GM19328 (cell line): ENCODE measurements at regions not wholly inside any gene's neighbourhood (a gene's known extent, or its start where the extent isn't known, plus 50 kb on each side); places are given as distances from the start of the nearest gene placed in this dataset.
"Not testable (repeated sequence)": the region's sequence is repeated elsewhere in the genome, so short reads cannot be mapped to it uniquely, and the experiment has no call there.

Experiments
- ATAC-seq: cut with Tn5 transposase; IDR thresholded peaks from one replicate; pipeline ENCODE4 v1.9.1; 2021; ENCODE audit warnings: mild to moderate bottlenecking, moderate library complexity; ENCODE audit not compliant: unreplicated experiment

GRCh38 chr5:23451156-23451555 is 56.3 kb upstream of the PRDM9 start:
- no peak for ATAC-seq

- no peak for ATAC-seq
These were observed 57.2 kb upstream of the PRDM9 start for GRCh38 chr5:23450187-23450586.

GRCh38 chr5:23448627-23449026 is 58.8 kb upstream of the PRDM9 start:
- no peak for ATAC-seq

GRCh38 chr5:23446424-23446823 is 61.0 kb upstream of the PRDM9 start:
- ATAC-seq, result no peak

GRCh38 chr5:23445573-23445972 is 61.8 kb upstream of the PRDM9 start:
- ATAC-seq, result no peak

- ATAC-seq, result no peak
These were observed 66.7 kb upstream of the PRDM9 start for GRCh38 chr5:23440703-23441102.

GRCh38 chr5:23437011-23437410 is 70.4 kb upstream of the PRDM9 start:
- no peak for ATAC-seq

GRCh38 chr5:23433534-23434315 is 73.7 kb upstream of the PRDM9 start:
- no peak for ATAC-seq

- no peak for ATAC-seq
These were observed 78.7 kb upstream of the PRDM9 start for GRCh38 chr5:23428705-23429104.

- ATAC-seq, result not testable (repeated sequence)
These were observed 87.2 kb upstream of the PRDM9 start for GRCh38 chr5:23420214-23420613.

- no peak for ATAC-seq
These were observed 88.3 kb upstream of the PRDM9 start for GRCh38 chr5:23419115-23419514.

GRCh38 chr5:23412515-23412914 is 94.9 kb upstream of the PRDM9 start:
- ATAC-seq, result no peak

- no peak for ATAC-seq
These were observed 95.4 kb upstream of the PRDM9 start for GRCh38 chr5:23411994-23412393.

- no peak for ATAC-seq
These were observed 96.2 kb upstream of the PRDM9 start for GRCh38 chr5:23411200-23411599.

- not testable (repeated sequence) for ATAC-seq
These were observed 96.6 kb upstream of the PRDM9 start for GRCh38 chr5:23410775-23411174.

- no peak for ATAC-seq
These were observed 101.9 kb upstream of the PRDM9 start for GRCh38 chr5:23405316-23406068.

- no peak for ATAC-seq
These were observed 104.8 kb upstream of the PRDM9 start for GRCh38 chr5:23402585-23402984.

- ATAC-seq, result no peak
These were observed 106.5 kb upstream of the PRDM9 start for GRCh38 chr5:23400951-23401350.

GRCh38 chr5:23396346-23396745 is 111.1 kb upstream of the PRDM9 start:
- ATAC-seq, result no peak

GRCh38 chr5:23389291-23390101 is 117.9 kb upstream of the PRDM9 start:
- ATAC-seq, result no peak

GRCh38 chr5:23385036-23385435 is 122.4 kb upstream of the PRDM9 start:
- no peak for ATAC-seq
